Neuronal stem cell (in vitro differentiated cells): ENCODE measurements at regions not wholly inside any gene's neighbourhood (a gene's known extent, or its start where the extent isn't known, plus 50 kb on each side); places are given as distances from the start of the nearest gene placed in this dataset.
A peak's percentile ranks its signal among the peaks of the same experiment; 100 is the strongest.

Experiments used
- DNase-seq: peaks from one replicate; pipeline ENCODE4 v3.0.0-alpha.2; 2013; ENCODE audit warnings: low spot score
- H2AFZ ChIP-seq: one replicate; pipeline ENCODE4 v1.6.1; 2013; ENCODE audit warnings: mild to moderate bottlenecking, low read length, inconsistent platforms
- H2AK5ac ChIP-seq: 2 replicates; pipeline ENCODE4 v1.6.1; 2013; ENCODE audit warnings: low read depth, mild to moderate bottlenecking, inconsistent platforms, low read length, moderate library complexity, mixed read lengths
- H2BK120ac ChIP-seq: 2 replicates; pipeline ENCODE4 v1.6.1; 2013; ENCODE audit warnings: low read depth, mild to moderate bottlenecking, inconsistent platforms, low read length, moderate library complexity, mixed read lengths
- H2BK12ac ChIP-seq: one replicate; pipeline ENCODE4 v1.6.1; 2013; ENCODE audit warnings: low read length, inconsistent platforms
- H2BK15ac ChIP-seq: 2 replicates; pipeline ENCODE4 v1.6.1; 2013; ENCODE audit warnings: mild to moderate bottlenecking, low read length, inconsistent platforms, mixed read lengths
- H2BK5ac ChIP-seq: one replicate; pipeline ENCODE4 v1.6.1; 2013; ENCODE audit warnings: inconsistent platforms, mild to moderate bottlenecking, low read length, moderate library complexity
- H3K14ac ChIP-seq: one replicate; pipeline ENCODE4 v1.6.1; 2013; ENCODE audit warnings: low read length, inconsistent platforms
- H3K18ac ChIP-seq: 2 replicates; pipeline ENCODE4 v1.6.1; 2013; ENCODE audit warnings: low read length, inconsistent platforms
- H3K23ac ChIP-seq: 2 replicates; pipeline ENCODE4 v1.6.1; 2013; ENCODE audit warnings: low read depth, mild to moderate bottlenecking, mixed read lengths, low read length, inconsistent platforms; ENCODE audit not compliant: poor library complexity
- H3K27ac ChIP-seq: replicated peaks from 3 replicates; pipeline ENCODE4 v1.5.1; 2013; ENCODE audit warnings: low read length, inconsistent platforms
- H3K27me3 ChIP-seq, 3 experiments: 2 replicates each; pipeline ENCODE4 v1.6.1; 2013; ENCODE audit warnings: low read length in 3 of 3, mild to moderate bottlenecking in 2 of 3, inconsistent platforms in 1 of 3, low read depth in 1 of 3, mixed read lengths in 1 of 3, moderate library complexity in 1 of 3; ENCODE audit not compliant: control insufficient read depth in 3 of 3, insufficient read depth in 3 of 3
- H3K36me3 ChIP-seq, 2 donors: replicated peaks in 1 of 2; 2 replicates each; pipeline ENCODE4 v1.6.1; 2013; ENCODE audit warnings: low read length in 2 of 2; ENCODE audit not compliant: control insufficient read depth in 2 of 2, insufficient read depth in 2 of 2
- H3K4ac ChIP-seq: 2 replicates; pipeline ENCODE4 v1.6.1; 2013; ENCODE audit warnings: inconsistent platforms, mild to moderate bottlenecking, low read length, moderate library complexity
- H3K4me1 ChIP-seq, 2 donors: 1 replicate in 1 of 2; 2 replicates in 1 of 2; pipeline ENCODE4 v1.6.1; 2013; ENCODE audit warnings: low read length in 2 of 2, low read depth in 1 of 2; ENCODE audit not compliant: control insufficient read depth in 2 of 2, insufficient read depth in 1 of 2
- H3K4me2 ChIP-seq: one replicate; pipeline ENCODE4 v1.6.1; 2013; ENCODE audit warnings: mild to moderate bottlenecking, low read length, inconsistent platforms; ENCODE audit not compliant: insufficient read depth, poor library complexity, severe bottlenecking
- H3K4me3 ChIP-seq, 2 donors: 2 replicates each; pipeline ENCODE4 v1.5.1; 2013; ENCODE audit warnings: low read length in 2 of 2, mild to moderate bottlenecking in 2 of 2, inconsistent platforms in 1 of 2, moderate library complexity in 1 of 2
- H3K79me1 ChIP-seq: one replicate; pipeline ENCODE4 v1.6.1; 2013; ENCODE audit warnings: low read depth, mild to moderate bottlenecking, inconsistent platforms, low read length, moderate library complexity
- H3K9ac ChIP-seq: one replicate; pipeline ENCODE4 v1.6.1; 2013; ENCODE audit warnings: mild to moderate bottlenecking, low read depth, low read length, inconsistent platforms; ENCODE audit not compliant: poor library complexity
- H3K9me3 ChIP-seq, 2 donors: replicated peaks in 1 of 2; 2 replicates each; pipeline versions ENCODE3 to v1.6.1; 2013; ENCODE audit warnings: low read length in 2 of 2, mild to moderate bottlenecking in 2 of 2, inconsistent platforms in 1 of 2, low read depth in 1 of 2, mixed read lengths in 1 of 2, moderate library complexity in 1 of 2; ENCODE audit not compliant: control insufficient read depth in 2 of 2, insufficient read depth in 1 of 2
- H4K8ac ChIP-seq: one replicate; pipeline ENCODE4 v1.6.1; 2013; ENCODE audit warnings: low read depth, mild to moderate bottlenecking, inconsistent platforms, low read length, moderate library complexity
- H4K91ac ChIP-seq: one replicate; pipeline ENCODE4 v1.6.1; 2013; ENCODE audit warnings: low read length, low read depth, mild to moderate bottlenecking, inconsistent platforms; ENCODE audit not compliant: poor library complexity
- whole genome bisulfite sequencing, 2 donors: extraction: QIAGEN DNeasy Blood & Tissue Kit; methylation state at CpG; one replicate each; pipeline ENCODE4 v1.1.7; 2013; ENCODE audit warnings: missing lambda C conversion rate in 2 of 2, mixed read lengths in 1 of 2; ENCODE audit not compliant: insufficient read length in 2 of 2, insufficient replicate concordance in 1 of 2; ENCODE audit errors: extremely low coverage in 2 of 2; 5-methylcytosine and 5-hydroxymethylcytosine counted together

DNA sequence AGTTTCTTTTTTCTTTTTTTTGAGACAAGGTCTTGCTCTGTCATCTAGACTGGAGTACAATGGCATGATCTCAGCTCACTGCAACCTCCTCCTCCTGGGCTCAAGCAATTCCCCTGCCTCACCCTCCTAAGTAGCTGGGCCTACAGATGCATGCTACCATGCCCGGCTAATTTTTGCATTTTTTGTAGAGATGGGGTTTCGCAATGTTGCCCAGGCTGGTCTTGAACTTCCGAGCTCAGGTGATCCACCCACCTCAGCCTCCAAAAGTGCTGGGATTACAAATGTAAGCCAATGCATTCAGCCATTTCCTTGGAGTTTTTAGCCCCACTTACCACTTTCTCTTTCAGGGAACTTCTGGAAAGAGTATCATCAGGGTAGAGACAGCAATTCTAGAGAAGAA is 153.3 kb upstream of the THSD7B start:
- no peak overlapping the region for H3K23ac ChIP-seq
- H2AFZ ChIP-seq: no peak overlapping the region
- H2BK15ac ChIP-seq: no peak overlapping the region
- no peak overlapping the region for H4K8ac ChIP-seq
- H3K79me1 ChIP-seq: no peaks in the 10 kb centered on the region
- H2BK5ac ChIP-seq: no peak overlapping the region
- H3K9me3 ChIP-seq: no peaks in the 10 kb centered on the region
- no peak overlapping the region for H3K9ac ChIP-seq
- no peak overlapping the region for H3K14ac ChIP-seq
- no peak for DNase-seq
- H4K91ac ChIP-seq: no peak overlapping the region
- H2AK5ac ChIP-seq: no peak overlapping the region
- no peaks in the 10 kb centered on the region for H3K36me3 ChIP-seq
- no peak overlapping the region for H3K4ac ChIP-seq
- no peaks in the 10 kb centered on the region for H3K4me1 ChIP-seq
- no peak overlapping the region for H3K4me3 ChIP-seq
- no peak overlapping the region for H2BK120ac ChIP-seq
- WGBS, 2 donors: no CpG with 5 or more reads among the region's 3 CpGs
- H3K27me3 ChIP-seq: no peaks in the 10 kb centered on the region
- no peak overlapping the region for H3K27ac ChIP-seq
- H3K4me2 ChIP-seq: no peak overlapping the region
- H3K18ac ChIP-seq: no peak overlapping the region
- no peak overlapping the region for H2BK12ac ChIP-seq

DNA sequence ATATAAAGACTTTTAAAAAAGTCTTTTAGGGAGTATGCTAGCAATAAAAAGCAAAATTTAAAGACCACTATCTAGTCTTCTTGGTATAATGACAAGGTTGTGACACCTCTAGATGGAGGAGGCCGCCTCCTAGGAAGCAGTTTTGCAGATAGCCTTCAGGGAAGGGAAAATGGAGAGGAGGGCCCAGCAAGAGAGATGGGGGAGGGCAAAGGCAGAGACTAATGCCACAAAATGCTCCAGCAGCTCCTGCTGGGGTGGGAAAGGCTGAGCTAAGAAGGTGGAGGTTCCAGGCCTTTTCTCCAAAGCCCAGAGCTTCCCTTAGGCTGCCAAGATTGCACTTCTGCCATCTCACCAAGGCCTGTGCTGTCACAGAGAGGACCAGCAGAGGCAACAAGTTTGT is 153.9 kb upstream of the THSD7B start:
- H3K14ac ChIP-seq: no peak overlapping the region
- no peak overlapping the region for H3K18ac ChIP-seq
- H4K91ac ChIP-seq: no peak overlapping the region
- H2BK15ac ChIP-seq: no peak overlapping the region
- no peak overlapping the region for H2BK12ac ChIP-seq
- no peak overlapping the region for H4K8ac ChIP-seq
- no peaks in the 10 kb centered on the region for H3K27me3 ChIP-seq
- no peak overlapping the region for H2BK5ac ChIP-seq
- DNase-seq: no peak
- H3K79me1 ChIP-seq: no peaks in the 10 kb centered on the region
- H2BK120ac ChIP-seq: no peak overlapping the region
- H3K9me3 ChIP-seq: no peaks in the 10 kb centered on the region
- H3K27ac ChIP-seq: no peak overlapping the region
- H3K36me3 ChIP-seq: no peaks in the 10 kb centered on the region
- no CpG with 5 or more reads among the region's 1 CpG for WGBS, 2 donors
- H3K23ac ChIP-seq: no peak overlapping the region
- H3K4ac ChIP-seq: no peak overlapping the region
- no peak overlapping the region for H3K9ac ChIP-seq
- H2AK5ac ChIP-seq: no peak overlapping the region
- H3K4me1 ChIP-seq: no peaks in the 10 kb centered on the region
- H3K4me3 ChIP-seq: no peak overlapping the region
- H2AFZ ChIP-seq: no peak overlapping the region
- H3K4me2 ChIP-seq: no peak overlapping the region

- H3K4ac ChIP-seq: no peak overlapping the region
- H2AK5ac ChIP-seq: no peak overlapping the region
- H2AFZ ChIP-seq: no peak overlapping the region
- H4K91ac ChIP-seq: no peak overlapping the region
- no peak overlapping the region for H2BK120ac ChIP-seq
- H4K8ac ChIP-seq: no peak overlapping the region
- no peak overlapping the region for H3K18ac ChIP-seq
- no peak overlapping the region for H3K23ac ChIP-seq
- H3K36me3 ChIP-seq: no peaks in the 10 kb centered on the region
- no peak overlapping the region for H2BK5ac ChIP-seq
- no peaks in the 10 kb centered on the region for H3K27me3 ChIP-seq
- no peak overlapping the region for H3K27ac ChIP-seq
- no peak overlapping the region for H2BK12ac ChIP-seq
- no peak overlapping the region for H3K4me3 ChIP-seq
- no peak overlapping the region for H3K4me2 ChIP-seq
- no peaks in the 10 kb centered on the region for H3K79me1 ChIP-seq
- peak; percentile 70 for DNase-seq
- no peak overlapping the region for H2BK15ac ChIP-seq
- no peaks in the 10 kb centered on the region for H3K9me3 ChIP-seq
- no peaks in the 10 kb centered on the region for H3K4me1 ChIP-seq
- H3K14ac ChIP-seq: no peak overlapping the region
- H3K9ac ChIP-seq: no peak overlapping the region
- WGBS, 2 donors: no CpG with 5 or more reads among the region's 4 CpGs
These were observed 182.6 kb upstream of the THSD7B start for GRCh38 chr2:136582628-136583205.

DNA sequence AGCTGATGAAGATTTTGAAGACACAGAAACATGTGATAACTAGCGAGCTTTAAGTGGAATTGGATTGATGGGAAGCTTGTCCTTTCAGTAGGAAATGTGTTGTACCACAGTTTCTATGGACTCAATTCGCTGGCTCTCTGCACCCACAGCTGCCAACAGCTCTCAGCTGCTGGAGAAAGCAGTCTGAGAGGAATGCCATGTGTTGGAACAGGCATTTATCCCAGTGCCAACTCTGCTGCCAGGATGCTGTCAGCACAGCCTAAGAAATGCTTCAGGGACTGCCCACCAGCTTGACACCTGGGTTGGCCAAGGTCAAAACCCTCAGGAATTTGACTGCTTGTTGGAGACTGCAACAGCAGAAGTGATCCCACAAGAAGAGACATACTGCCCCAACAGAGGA is 193.0 kb upstream of the THSD7B start:
- no peak overlapping the region for H2AK5ac ChIP-seq
- no peak overlapping the region for H2BK120ac ChIP-seq
- no peak overlapping the region for H3K9ac ChIP-seq
- no peak overlapping the region for H3K14ac ChIP-seq
- DNase-seq: no peak
- no peaks in the 10 kb centered on the region for H3K9me3 ChIP-seq
- H3K27me3 ChIP-seq: no peaks in the 10 kb centered on the region
- no peak overlapping the region for H3K4me3 ChIP-seq
- H3K36me3 ChIP-seq: no peaks in the 10 kb centered on the region
- no peak overlapping the region for H4K8ac ChIP-seq
- no peak overlapping the region for H2BK15ac ChIP-seq
- no peak overlapping the region for H3K27ac ChIP-seq
- H3K4ac ChIP-seq: no peak overlapping the region
- H3K23ac ChIP-seq: no peak overlapping the region
- H3K4me2 ChIP-seq: no peak overlapping the region
- no peak overlapping the region for H2BK5ac ChIP-seq
- H3K79me1 ChIP-seq: no peaks in the 10 kb centered on the region
- no peak overlapping the region for H4K91ac ChIP-seq
- H2BK12ac ChIP-seq: no peak overlapping the region
- no peak overlapping the region for H2AFZ ChIP-seq
- WGBS, 2 donors: no CpG with 5 or more reads among the region's 2 CpGs
- H3K18ac ChIP-seq: no peak overlapping the region
- no peaks in the 10 kb centered on the region for H3K4me1 ChIP-seq
